NCI-H1436 (cell line): ENCODE measurements at regions not wholly inside any gene's neighbourhood (a gene's known extent, or its start where the extent isn't known, plus 50 kb on each side); places are given as distances from the start of the nearest gene placed in this dataset.
"Not testable (repeated sequence)": the region's sequence is repeated elsewhere in the genome, so short reads cannot be mapped to it uniquely, and the experiment has no call there.

Experiments
- DNase-seq: peaks from one replicate; lab custom pipeline; 2025; lab: John Stamatoyannopoulos, UW

DNA sequence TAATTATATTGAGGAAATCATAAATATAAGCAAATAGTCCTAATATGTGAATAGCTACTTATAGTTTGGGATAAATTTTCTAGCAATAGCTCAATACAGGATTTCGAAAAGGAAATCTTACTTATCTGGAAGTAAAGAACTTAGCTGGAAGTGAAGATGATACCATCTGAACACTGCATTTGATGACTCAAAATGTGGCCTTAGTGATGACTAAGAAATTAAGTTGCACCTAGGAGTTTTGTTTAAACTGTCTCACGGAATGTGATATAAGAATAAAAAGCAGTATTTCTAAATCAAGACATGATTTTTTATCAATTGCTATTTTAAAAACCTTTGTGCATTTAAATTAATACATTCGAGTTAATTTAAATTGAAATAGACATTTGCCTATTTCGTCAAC, 91.2 kb downstream of the EOMES start:
- DNase-seq: no peak

DNA sequence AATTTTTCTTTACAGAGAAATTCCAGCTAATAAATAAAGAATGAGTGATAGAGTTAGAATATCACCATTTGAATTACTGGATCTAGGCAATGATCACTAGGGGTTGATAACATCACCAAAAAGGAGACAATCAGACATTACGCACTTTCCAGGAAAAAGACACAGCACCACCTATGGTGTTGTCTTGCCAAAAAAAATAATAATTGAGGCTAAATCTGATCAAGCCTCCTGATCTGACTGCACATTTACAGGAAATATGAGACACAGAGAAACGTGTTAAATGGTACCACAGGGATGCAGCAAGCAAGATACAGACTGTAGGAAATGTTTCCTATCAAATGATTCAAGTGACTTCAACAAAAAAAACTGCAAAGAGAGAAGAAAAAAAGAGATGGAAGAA, 92.8 kb downstream of the EOMES start:
- no peak for DNase-seq

DNA sequence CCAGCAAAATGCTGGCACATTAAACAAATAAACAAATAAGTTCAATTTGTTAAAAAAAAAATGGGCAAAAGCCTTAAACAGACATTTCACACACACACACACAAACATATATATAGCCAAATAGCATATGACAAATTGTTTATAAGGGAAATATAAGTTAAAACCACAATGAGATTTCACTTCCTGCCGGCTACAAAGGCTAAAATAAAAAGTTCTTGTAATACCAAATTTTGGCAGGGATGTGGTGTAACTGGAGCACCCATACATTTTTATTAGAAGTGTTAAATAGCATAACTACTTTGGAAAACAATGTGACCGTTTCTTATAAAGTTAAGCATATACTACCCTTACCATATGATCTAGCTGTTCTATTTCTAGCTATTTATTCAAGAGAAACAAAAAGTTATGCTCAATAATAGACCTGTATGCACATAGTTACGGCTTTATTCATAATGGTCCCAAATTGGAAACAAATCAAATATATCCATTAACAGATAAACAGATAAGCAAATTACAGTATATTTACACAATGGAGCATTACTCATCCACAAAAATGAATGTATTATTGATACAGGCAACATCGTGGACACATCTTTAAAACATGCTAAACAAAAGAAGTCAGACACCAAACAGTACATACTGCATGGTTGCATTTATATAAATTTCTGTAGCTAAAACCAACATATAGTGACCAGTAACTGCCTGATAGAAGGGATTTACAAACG, 93.9 kb downstream of the EOMES start:
- no peak for DNase-seq

DNA sequence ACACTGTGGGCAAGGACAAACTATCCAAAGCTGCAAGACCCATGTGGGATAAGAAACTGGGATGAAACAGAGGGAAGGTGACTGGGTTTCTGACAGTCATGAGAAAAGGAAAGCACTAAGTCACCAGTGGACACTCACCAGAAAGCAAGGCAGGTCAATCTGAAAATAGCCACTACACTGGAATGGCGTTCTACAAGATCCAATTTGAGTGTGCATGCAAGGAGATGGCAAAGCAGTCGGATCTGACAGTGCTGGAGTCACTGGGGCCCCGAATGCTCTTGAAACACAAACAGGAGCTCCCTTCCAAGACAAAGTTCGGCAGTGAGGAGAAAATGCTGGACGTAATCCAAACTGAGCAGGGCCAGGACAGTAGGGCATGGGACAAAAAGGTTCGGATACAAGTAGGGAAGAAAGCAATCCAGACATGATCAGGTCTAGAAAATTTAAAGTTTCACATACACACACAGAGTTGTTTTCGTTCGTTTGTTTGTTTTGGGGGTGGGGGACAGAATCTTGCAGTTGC, 95.5 kb downstream of the EOMES start:
- no peak for DNase-seq

DNA sequence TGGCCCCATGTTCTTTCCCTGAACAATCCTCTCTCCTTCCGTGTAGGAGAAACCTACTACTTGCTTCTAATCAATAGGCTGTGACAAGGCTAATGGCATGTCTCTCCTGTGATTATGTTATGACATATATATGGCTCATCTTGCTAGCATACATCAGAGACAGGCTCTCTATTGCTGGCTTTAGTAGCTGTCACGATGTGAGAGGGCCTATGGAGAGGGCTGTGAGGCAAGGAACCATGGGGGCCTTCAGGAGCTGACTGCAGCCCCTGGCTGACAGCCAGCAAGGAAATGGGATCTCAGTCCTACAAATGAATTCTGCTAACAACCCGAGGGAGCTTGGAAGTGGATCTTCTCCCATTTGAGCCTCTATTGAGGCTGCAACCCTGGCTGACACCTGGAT, 96.3 kb downstream of the EOMES start:
- DNase-seq: no peak

DNA sequence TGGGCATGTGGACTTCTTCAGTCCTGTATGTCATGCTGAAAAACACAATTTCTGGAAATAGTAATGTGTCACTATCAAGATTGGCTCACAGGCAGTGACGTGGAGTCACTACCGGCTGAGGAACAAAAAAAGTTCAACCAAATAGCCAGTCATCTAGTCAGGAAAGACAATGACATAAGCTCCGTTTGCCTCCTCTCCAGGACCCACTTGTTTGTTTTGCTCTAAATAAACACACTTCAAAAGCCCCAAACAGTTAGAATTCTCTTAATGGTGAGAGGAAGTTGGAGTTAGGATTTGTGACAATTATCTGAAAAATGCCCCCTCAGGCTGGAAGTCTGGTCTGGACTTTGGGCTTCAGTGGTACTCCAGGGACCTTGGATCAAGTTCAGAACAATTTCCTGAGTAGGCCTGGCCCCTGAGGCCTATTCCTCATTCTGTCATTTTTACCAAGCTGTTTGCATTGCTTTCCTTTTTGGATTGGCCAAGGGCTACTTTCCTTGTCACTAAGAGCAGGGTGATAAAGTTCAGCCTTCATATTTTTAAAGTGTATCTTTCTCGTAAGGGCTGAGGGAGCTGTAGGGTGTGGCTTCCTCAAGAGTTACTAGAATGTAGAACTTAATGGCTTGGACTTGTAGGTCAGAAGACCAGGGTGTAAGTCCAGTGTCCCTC, 98.9 kb downstream of the EOMES start:
- no peak for DNase-seq

DNA sequence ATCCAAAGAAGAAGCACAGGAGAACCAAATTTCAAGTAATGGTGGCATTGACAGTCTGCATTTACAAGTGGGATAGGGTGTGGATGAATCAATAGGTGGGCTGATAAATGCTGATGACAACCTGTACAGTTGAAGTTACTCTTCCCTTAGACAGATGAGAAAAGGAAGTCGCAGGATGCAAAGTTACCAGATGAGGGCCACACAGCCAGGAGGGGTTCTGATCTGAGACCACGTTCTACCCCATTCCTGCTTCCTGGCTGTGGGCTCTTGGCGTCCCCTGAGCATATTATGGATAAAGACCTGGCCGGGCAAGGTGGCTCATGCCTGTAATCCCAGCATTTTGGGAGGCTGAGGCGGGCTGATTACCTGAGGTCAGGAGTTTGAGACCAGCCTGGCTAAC, 104.6 kb downstream of the EOMES start:
- DNase-seq: no peak

DNA sequence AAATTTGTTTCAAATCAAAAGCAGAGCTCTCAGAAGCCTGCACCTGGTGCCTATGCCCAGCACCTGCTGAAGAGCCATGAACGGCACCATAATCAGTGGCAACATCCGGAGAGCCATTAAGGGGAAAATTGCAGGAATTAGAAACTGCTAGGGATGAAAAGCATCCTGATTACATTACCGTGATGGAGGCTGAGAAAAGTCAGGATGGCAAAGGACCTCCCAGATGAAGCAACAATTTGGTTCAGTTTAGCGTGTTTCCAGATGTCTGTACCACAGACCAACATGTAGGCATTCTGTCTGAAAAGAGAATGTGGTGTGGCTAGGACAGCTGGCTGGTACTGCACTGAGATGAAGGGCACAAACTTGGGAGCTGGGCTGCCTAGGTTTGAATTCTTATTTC, 106.1 kb downstream of the EOMES start:
- DNase-seq: no peak

DNA sequence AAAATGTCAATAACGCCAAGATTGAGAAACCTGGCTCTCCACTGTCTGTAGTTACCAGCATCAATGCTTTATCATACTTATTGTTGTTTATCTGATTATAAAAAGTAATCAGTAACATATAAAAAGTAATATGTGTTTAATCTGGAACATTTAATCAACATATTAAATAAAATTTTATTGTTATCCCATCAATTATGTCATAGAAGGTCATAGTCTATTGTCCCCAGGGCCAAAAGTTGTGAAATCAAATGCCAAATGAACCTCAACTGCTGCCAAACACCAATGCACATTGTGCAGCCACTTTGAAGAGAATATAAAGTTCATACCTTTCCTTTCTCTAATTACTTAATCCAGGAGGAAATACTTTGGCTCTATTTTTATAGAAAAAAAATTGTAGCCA, 106.6 kb downstream of the EOMES start:
- no peak for DNase-seq

DNA sequence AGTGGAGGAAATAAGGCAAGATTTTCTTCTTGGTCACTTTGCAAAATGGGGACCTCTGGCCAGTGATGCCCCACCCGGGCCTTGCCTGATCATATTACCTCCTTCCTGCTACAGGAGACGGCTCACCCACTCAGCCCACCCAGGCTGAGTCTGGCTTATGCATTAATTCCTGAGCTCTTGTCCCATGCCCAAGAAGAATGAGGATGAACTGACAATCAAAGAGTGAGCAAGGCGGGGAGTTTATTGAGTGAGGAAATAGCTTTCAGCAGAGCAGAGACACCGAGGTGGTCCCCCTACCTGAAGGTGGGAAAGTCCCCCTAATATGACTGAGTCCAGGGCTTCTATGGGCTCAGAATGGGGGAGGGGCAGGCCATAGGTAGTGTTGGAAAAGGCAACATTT, 107.5 kb downstream of the EOMES start:
- DNase-seq: no peak

DNA sequence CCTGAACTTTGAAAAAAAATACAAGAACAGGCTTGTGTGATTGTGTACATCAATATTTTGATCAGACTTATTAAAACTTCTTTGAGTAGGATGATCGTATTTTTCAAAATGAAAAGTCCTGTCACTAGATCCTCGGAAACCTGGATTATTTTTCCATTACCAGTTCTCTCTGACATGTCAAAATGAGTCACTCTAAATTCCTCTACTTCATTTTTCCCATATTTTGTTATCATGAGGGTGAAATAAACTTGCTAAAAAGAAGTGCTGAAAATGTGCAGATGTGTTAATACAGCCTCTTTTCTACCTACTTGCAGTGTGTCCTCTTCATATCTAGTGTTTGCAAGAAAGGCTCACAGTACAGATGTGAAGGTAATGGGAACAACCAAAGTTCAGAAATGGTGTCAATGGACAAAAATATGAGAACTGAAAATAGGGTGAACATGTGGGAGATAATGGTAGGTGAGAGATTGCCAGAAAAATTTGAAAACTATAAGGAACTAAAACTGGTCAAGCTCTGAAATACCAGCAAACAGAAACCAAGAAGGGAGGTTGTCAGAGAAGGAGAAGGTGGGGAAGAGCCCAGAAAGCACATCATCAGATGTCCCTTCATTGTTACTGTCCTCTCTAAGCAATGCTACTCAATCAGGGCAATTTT, 108.2 kb downstream of the EOMES start:
- DNase-seq: no peak

DNA sequence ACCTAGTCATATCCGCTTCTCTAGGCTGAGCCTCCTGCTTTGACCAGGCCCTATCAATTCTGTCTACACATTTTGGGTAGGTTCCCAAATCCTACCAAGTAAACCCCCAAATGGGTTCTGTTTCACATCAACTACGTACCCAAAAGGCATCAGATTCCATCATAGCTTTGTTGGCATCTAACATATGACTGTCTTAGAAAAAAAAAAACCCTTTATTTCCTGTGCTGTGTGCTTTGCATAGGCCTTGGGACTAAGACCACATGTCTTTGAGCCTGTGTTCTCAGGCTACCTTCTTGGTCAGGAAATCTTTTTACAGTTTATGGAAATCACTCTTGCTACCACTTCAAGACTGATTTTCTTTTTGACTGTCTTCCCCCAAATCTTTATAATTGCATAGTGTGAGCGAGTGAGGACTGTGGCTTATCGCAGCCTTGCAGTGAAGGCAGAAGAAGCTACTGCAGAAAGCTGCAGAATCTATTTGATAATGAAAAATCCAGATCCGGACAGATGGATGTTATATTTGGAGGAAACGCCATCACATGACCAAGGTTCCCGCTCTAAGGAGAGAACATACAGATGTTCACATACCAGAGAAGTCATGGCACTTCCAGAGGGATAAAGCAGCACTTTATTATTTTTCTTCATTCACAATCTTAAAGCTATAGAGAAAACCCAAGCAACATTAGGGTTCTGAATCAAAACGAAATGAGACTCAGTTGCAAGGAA, 111.2 kb downstream of the EOMES start:
- DNase-seq: no peak

DNA sequence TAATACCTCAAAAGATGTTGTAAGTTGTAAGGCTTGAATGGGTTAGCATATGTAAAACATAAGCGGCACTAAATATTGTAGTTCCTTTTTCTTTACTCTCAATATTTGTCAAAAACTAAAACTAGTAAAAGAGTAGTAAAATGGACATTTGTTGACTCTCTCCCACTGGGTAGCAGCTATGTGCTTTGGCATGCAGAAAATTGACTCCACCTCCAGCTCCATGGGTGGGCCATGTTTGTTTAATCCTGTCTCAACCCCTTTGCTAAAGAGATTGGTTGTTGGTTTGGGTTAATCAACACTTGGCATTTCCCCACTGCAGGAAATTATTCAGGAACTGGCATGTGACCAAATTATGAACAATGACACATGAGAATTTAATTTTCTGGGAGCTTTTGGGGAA, 114.8 kb downstream of the EOMES start:
- DNase-seq: no peak

DNA sequence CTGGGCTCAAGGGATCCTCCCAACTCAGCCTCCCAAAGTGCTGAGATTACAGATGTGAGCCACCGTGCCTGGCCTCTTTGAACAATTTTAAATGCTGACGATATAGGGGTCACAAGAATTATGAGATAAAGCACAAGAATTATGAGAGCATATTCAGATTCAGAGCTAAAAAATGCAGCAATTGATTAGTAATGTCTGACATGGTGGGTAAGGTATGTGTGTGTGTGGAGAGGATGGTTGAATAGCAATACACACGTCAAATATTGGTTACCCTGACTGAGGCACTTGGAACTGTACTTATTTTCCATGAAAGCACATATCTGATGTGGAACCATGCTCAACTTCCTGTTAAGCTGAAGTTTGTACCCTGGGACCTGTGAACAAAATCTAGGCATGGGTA, 115.6 kb downstream of the EOMES start:
- DNase-seq: no peak

DNA sequence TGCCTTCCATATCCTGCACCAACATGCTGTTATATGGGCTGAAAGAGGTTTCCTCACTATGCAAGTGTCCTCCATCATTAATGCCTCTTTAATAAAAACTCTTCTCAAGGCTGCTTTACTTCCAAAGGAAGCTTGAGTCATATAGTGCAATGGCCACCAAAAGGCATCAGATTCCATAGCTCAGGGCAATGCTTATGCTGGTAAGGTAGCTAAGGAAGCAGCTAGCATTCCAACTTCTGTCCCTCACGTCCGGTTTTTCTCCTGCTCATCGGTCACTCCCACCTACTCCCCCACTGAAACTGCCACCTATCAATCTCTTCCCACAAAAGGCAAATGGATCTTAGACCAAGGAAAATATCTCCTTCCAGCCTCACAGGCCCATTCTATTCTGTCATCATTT, 117.1 kb upstream of the SLC4A7 start:
- DNase-seq: not testable (repeated sequence)

DNA sequence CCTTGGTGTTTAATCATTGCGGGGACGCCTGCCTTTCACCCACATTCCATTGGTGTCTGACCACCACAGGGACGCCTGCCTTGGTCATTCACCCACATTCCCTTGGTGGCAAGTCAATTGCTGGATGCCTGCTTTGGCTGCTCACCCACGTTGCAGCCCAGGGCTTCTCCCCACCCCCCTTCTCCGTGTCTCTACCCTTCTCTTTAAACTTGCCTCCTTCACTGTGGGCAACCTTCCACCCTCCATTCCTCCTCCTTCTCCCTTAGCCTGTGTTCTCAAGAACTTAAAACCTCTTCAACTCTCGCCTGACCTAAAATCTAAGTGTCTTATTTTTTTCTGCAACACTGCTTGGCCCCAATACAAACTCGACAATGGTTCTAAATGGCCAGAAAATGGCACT, 115.6 kb upstream of the SLC4A7 start:
- not testable (repeated sequence) for DNase-seq

DNA sequence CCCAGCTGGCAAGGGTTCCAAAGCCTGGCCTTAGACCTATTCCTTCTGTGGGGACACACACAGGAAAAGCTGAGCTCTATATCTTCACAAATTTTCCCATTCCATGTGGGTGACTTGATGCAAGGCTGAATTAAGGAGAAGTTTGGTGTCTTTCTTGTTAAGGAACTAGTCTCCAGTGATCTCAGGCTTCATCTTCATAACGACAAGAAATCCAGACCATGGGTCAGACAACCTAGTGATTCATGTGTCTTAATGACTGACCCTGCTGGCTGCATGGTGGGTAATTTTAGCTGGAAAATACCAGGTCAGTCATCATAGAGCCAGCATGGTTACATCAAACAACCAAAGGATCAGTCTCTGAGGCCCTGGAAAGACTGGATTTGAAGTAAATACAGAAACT, 112.7 kb upstream of the SLC4A7 start:
- DNase-seq: no peak

DNA sequence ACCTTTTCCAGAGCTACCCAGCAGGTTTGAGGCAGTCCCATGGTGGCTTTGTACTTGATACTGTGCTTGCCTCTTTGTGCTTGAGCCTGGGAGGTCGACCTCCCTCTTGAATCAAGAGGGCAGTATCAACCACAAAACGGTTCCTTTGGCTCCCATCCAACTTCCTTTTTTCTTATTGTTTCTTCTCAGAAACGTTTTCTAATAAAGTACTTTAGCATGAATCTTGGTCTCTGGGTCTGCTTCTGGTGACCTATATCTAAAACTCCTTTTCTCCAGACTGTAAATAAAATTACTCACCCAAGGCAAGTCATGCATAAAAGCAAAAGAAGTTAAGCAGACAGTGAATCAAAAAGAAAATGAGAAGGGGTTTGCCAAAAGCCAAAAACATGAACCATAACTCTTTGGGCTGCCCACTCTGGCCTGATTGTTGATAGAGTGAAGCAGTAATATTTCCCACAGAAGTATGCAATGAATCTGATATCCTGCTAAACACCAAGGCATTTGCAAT, 112.2 kb upstream of the SLC4A7 start:
- DNase-seq: no peak

DNA sequence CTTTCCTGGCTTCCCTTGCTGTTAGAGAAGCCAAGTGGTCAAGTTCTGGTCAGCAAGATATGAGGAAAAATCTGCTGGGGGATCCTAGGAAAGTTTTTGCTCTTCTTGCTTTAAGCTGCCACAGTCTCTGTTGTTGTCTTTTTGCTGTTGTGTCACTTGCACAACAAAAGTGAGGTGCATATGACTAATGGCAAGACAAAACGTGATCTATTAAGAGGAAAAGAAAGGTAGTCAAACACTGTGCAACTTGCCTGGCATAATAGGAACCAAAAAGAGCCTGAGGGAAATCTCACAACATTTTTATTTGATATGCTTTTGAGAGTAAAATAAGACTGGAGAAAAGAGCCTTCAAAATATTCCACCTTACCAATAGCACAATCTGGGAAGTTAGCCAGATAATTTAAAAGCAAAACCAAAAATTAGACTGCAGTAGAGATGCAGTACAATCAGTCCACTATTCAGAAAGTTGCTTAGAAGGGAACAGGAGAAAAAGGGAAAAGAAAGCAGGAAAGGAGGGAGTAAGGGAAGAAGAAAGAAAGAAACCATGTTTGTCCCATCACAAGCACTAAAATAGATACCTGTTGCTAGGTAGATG, 110.0 kb upstream of the SLC4A7 start:
- no peak for DNase-seq

DNA sequence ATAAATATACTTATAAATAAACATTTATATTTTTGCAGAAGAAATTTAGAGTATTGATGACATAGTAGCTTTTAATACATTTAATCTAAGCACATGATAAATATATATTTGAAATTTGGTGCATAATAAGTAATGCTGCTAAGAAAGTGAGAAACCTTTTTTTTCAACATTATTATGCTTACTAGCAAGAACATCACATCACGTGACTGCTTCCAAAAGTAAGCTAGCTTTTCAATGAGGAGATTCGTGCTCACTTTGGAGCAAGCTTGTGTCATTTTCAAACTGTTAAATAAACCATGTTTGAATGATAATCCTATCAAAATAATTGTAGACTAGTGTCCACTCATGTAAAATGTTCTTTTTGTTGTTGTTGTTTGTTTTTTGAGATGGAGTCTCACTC, 109.0 kb upstream of the SLC4A7 start:
- DNase-seq: no peak

DNA sequence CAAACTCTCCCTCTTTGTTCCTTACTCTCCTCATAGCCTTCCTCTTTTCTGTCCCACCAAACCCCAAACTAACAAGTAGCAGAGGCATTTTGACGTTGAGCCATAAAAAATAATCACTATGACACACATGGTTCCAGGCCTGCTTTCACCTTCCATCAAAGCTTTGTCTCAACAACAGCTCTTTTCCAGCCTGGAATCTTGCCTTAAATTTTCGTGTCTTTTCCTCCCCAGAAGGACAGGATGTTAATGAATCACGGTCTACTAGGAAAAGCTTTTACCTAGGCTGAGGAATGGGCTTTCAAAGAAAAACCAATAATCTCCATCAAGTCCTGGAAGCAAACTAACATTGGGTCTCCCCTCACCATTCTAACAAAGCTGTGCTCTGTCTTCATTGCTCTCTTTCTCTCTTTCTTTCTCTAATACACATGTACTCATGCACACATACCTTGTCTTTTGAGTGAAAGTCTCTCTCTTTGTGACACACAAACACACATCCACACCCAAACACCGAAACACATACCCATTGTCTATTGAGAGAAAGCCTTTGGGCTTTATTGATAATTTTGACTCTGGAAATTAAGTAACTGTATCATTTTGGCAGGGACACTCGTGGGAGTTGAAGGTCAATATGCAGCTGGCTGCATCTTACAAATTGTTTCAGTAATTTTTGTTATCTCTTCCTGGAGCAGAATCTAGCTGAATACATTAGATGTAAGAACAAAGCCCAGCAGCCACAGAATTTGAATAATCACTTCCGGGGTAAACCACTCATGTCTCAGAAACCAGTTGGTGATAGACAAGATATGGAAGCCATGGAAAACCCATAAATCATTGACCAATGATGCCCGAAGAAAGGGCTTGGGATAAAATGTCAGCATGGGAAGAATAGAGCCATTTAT, 107.4 kb upstream of the SLC4A7 start:
- DNase-seq: no peak
